SK-N-SH treated with all-trans-retinoic acid at 6 μM for 48 hours (cell line): ENCODE measurements at regions not wholly inside any gene's neighbourhood (a gene's known extent, or its start where the extent isn't known, plus 50 kb on each side); places are given as distances from the start of the nearest gene placed in this dataset.

Source experiments
- ATAC-seq: fragments of 200-7000 bp; cut with Tn5 transposase; 3 replicates; pipeline ENCODE4 v1.9.1; 2020; ENCODE audit warnings: mild to moderate bottlenecking, moderate library complexity
- ARNTL ChIP-seq: fragments of 450-650 bp; formaldehyde crosslinking; IDR thresholded peaks from 2 replicates; pipeline ENCODE4 v1.5.0; 2020; ENCODE audit warnings: low read depth, mild to moderate bottlenecking, moderate library complexity, borderline replicate concordance
- BACH2 ChIP-seq: fragments of 250-450 bp; sonication (Bioruptor Pico); IDR thresholded peaks from 2 replicates; pipeline ENCODE4 v1.9.0; 2021; ENCODE audit warnings: mild to moderate bottlenecking, borderline replicate concordance
- CSDC2 ChIP-seq: fragments of 250-450 bp; sonication (Bioruptor Pico); IDR thresholded peaks from 2 replicates; pipeline ENCODE4 v1.5.0; 2020; ENCODE audit warnings: mild to moderate bottlenecking, moderate library complexity
- ESRRG ChIP-seq: fragments of 250-450 bp; sonication (Bioruptor Pico); IDR thresholded peaks from 2 replicates; pipeline ENCODE4 v1.6.1; 2021; ENCODE audit warnings: mild to moderate bottlenecking
- GLIS3 ChIP-seq: fragments of 250-450 bp; sonication (Bioruptor Pico); IDR thresholded peaks from 2 replicates; pipeline ENCODE4 v1.5.0; 2020; ENCODE audit warnings: mild to moderate bottlenecking, moderate library complexity
- OSR1 ChIP-seq: fragments of 250-450 bp; sonication (Bioruptor Pico); IDR thresholded peaks from 2 replicates; pipeline ENCODE4 v1.8.0; 2022; ENCODE audit warnings: moderate library complexity, mild to moderate bottlenecking, inconsistent platforms
- RARB ChIP-seq: fragments of 250-450 bp; sonication (Bioruptor Pico); IDR thresholded peaks from 2 replicates; pipeline ENCODE4 v1.8.0; 2021; ENCODE audit warnings: mild to moderate bottlenecking, moderate library complexity
- SNAI2 ChIP-seq: fragments of 250-450 bp; sonication (Bioruptor Pico); IDR thresholded peaks from 2 replicates; pipeline ENCODE4 v1.5.0; 2020; ENCODE audit warnings: mild to moderate bottlenecking, moderate library complexity
- TCF4 ChIP-seq: fragments of 250-450 bp; sonication (Bioruptor Pico); IDR thresholded peaks from 2 replicates; pipeline ENCODE4 v1.8.0; 2021; ENCODE audit warnings: mild to moderate bottlenecking, moderate library complexity, borderline replicate concordance
- TOX ChIP-seq: fragments of 250-450 bp; sonication (Bioruptor Pico); IDR thresholded peaks from 2 replicates; pipeline ENCODE4 v1.8.0; 2021; ENCODE audit warnings: mild to moderate bottlenecking, moderate library complexity, borderline replicate concordance
- ZC3H10 ChIP-seq: fragments of 250-450 bp; sonication (Bioruptor Pico); IDR thresholded peaks from 2 replicates; pipeline ENCODE4 v1.5.1; 2021; ENCODE audit warnings: mild to moderate bottlenecking, moderate library complexity
- ZFP3 ChIP-seq: fragments of 250-450 bp; sonication (Bioruptor Pico); IDR thresholded peaks from 2 replicates; pipeline ENCODE4 v1.5.0; 2020; ENCODE audit warnings: mild to moderate bottlenecking, moderate library complexity
- ZFP30 ChIP-seq: fragments of 450-650 bp; formaldehyde crosslinking; IDR thresholded peaks from 2 replicates; pipeline ENCODE4 v1.5.0; 2022; ENCODE audit warnings: mild to moderate bottlenecking, moderate library complexity
- ZNF565 ChIP-seq: fragments of 450-650 bp; formaldehyde crosslinking; conservative IDR thresholded peaks from 2 replicates; pipeline ENCODE4 v1.5.0; 2020; ENCODE audit warnings: low read depth, mild to moderate bottlenecking, moderate library complexity
- ZNF70 ChIP-seq: fragments of 450-650 bp; formaldehyde crosslinking; IDR thresholded peaks from 2 replicates; pipeline ENCODE4 v1.5.0; 2020; ENCODE audit warnings: mild to moderate bottlenecking, moderate library complexity
- ZNF8 ChIP-seq: fragments of 450-650 bp; formaldehyde crosslinking; IDR thresholded peaks from 2 replicates; pipeline ENCODE4 v1.5.0; 2020; ENCODE audit warnings: mild to moderate bottlenecking, moderate library complexity
- TF ChIP-seq, protein P1 (sequence below): fragments of 250-450 bp; sonication (Bioruptor Pico); IDR thresholded peaks from 2 replicates; pipeline ENCODE4 v1.5.1; 2021; ENCODE audit warnings: mild to moderate bottlenecking, moderate library complexity
- TF ChIP-seq, protein P2 (sequence below): fragments of 250-450 bp; sonication (Bioruptor Pico); IDR thresholded peaks from 2 replicates; pipeline ENCODE4 v1.8.0; 2021; ENCODE audit warnings: low read depth, mild to moderate bottlenecking, moderate library complexity, borderline replicate concordance
- TF ChIP-seq, protein P3 (sequence below): fragments of 250-450 bp; sonication (Bioruptor Pico); IDR thresholded peaks from 2 replicates; pipeline ENCODE4 v1.5.1; 2020; ENCODE audit warnings: low read depth, mild to moderate bottlenecking, moderate library complexity
- TF ChIP-seq, protein P4 (sequence below): fragments of 250-450 bp; sonication (Bioruptor Pico); IDR thresholded peaks from 2 replicates; pipeline ENCODE4 v1.8.0; 2020; ENCODE audit warnings: mild to moderate bottlenecking, moderate library complexity, borderline replicate concordance

DNA sequence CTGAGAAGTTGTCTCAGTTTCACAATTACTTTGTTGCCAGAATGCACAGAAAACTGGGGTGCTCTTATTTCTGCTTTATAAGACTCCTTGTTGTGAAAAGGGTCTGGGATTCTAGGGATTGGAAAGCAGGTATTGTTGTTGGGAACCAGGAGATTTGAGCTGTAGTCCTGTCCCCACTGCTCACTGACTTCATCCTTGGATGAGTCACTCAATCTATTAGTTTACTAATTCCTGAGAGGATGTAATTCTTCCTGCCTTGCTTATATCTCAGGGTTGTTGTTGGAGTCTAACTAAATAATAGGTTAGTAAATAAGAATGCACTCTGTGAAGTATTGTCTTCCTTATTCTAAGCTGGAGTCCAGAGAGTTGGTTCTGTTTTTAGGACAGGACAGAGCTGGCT is 172.5 kb upstream of the GALNT2 start:
- no peak for ATAC-seq
- TF ChIP-seq, protein P1, sequence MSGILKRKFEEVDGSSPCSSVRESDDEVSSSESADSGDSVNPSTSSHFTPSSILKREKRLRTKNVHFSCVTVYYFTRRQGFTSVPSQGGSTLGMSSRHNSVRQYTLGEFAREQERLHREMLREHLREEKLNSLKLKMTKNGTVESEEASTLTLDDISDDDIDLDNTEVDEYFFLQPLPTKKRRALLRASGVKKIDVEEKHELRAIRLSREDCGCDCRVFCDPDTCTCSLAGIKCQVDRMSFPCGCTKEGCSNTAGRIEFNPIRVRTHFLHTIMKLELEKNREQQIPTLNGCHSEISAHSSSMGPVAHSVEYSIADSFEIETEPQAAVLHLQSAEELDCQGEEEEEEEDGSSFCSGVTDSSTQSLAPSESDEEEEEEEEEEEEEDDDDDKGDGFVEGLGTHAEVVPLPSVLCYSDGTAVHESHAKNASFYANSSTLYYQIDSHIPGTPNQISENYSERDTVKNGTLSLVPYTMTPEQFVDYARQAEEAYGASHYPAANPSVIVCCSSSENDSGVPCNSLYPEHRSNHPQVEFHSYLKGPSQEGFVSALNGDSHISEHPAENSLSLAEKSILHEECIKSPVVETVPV (CRISPR knock-in tag) = no peak
- TF ChIP-seq SNAI2 (CRISPR knock-in tag) (no peak), ZC3H10 (no peak)

DNA sequence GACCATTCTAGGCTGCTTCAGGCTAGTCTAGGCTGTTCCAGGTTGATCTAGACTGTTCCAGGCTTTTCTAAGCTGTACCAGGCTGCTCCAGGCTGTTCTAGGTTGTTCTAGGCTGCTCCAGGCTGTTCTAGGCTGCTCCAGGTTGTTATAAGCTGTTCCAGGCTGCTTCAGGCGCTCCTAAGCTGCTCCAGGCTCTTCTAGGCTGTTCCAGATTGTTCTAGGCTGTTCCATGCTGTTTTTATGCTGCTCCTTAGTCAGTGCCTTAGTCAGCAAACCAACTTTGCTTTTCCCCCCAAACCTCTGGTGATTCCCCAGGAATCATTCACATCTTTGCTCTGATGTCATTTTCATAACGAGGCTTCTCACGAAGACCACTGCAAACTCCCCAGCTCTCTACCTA is 171.4 kb upstream of the GALNT2 start:
- TF ChIP-seq, protein P2, sequence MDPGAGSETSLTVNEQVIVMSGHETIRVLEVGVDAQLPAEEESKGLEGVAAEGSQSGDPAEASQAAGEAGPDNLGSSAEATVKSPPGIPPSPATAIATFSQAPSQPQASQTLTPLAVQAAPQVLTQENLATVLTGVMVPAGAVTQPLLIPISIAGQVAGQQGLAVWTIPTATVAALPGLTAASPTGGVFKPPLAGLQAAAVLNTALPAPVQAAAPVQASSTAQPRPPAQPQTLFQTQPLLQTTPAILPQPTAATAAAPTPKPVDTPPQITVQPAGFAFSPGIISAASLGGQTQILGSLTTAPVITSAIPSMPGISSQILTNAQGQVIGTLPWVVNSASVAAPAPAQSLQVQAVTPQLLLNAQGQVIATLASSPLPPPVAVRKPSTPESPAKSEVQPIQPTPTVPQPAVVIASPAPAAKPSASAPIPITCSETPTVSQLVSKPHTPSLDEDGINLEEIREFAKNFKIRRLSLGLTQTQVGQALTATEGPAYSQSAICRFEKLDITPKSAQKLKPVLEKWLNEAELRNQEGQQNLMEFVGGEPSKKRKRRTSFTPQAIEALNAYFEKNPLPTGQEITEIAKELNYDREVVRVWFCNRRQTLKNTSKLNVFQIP (CRISPR knock-in tag) = no peak
- TF ChIP-seq, protein P1 (CRISPR knock-in tag) = no peak
- TF ChIP-seq BACH2 (no peak), ESRRG (CRISPR knock-in tag) (no peak), TOX (CRISPR knock-in tag) (no peak), SNAI2 (CRISPR knock-in tag) (no peak), RARB (CRISPR knock-in tag) (no peak), OSR1 (CRISPR knock-in tag) (no peak), ZNF565 (no peak), CSDC2 (CRISPR knock-in tag) (no peak), ZNF70 (no peak), ZFP3 (CRISPR knock-in tag) (no peak), ZC3H10 (no peak), ZNF8 (CRISPR knock-in tag) (no peak)
- TF ChIP-seq, protein P3, sequence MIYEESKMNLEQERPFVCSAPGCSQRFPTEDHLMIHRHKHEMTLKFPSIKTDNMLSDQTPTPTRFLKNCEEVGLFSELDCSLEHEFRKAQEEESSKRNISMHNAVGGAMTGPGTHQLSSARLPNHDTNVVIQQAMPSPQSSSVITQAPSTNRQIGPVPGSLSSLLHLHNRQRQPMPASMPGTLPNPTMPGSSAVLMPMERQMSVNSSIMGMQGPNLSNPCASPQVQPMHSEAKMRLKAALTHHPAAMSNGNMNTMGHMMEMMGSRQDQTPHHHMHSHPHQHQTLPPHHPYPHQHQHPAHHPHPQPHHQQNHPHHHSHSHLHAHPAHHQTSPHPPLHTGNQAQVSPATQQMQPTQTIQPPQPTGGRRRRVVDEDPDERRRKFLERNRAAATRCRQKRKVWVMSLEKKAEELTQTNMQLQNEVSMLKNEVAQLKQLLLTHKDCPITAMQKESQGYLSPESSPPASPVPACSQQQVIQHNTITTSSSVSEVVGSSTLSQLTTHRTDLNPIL (CRISPR knock-in tag) = no peak
- TF ChIP-seq, protein P4, sequence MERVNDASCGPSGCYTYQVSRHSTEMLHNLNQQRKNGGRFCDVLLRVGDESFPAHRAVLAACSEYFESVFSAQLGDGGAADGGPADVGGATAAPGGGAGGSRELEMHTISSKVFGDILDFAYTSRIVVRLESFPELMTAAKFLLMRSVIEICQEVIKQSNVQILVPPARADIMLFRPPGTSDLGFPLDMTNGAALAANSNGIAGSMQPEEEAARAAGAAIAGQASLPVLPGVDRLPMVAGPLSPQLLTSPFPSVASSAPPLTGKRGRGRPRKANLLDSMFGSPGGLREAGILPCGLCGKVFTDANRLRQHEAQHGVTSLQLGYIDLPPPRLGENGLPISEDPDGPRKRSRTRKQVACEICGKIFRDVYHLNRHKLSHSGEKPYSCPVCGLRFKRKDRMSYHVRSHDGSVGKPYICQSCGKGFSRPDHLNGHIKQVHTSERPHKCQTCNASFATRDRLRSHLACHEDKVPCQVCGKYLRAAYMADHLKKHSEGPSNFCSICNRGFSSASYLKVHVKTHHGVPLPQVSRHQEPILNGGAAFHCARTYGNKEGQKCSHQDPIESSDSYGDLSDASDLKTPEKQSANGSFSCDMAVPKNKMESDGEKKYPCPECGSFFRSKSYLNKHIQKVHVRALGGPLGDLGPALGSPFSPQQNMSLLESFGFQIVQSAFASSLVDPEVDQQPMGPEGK (CRISPR knock-in tag) = no peak

DNA sequence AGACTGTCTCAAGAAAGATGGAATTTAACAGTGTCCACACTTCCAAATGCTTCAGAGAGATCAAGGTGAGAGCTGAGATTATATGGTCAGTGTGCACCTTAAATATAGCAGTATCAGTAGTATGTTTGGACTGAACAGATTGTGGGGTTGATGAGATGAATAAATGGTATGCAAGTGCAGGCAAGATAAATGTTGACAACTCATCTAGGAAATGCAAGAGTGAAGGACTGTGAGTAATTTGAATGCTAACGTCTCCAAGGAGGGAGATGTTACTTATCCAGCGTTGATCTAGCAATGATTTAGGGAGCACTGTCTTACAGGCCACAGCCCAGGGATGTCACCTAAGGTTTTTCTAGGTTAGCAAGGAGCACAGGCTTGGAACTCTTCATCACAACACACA is 170.7 kb upstream of the GALNT2 start:
- ATAC-seq = no peak
- TF ChIP-seq RARB (CRISPR knock-in tag) = no peak
- no peak for TF ChIP-seq TCF4 (CRISPR knock-in tag)
- no peak for TF ChIP-seq ZFP30 (CRISPR knock-in tag)
- TF ChIP-seq SNAI2 (CRISPR knock-in tag) = no peak
- no peak for TF ChIP-seq ESRRG (CRISPR knock-in tag)
- TF ChIP-seq OSR1 (CRISPR knock-in tag) = no peak

More for the DNA sequence above, 171.4 kb upstream of the GALNT2 start:
- no peak for ATAC-seq

DNA sequence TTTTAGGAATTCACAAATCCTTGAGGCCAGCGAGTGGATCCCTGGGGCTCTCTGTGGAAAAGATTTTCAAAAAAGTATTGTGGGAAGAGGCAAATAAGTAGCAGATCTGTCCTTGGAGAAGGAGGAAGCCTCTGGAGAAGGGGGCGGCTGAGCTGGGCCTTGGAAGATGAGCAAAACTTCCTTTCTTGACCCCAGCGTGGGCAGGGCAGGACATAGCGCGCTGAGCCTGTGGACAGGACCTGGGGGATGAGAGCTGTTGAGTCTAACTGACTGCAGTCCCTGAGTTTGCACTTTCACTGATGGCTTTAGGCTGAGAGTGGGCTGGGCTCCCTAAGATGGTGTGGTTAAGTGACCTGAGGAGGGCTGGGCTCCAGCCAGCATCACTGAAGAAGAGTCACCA is 170.2 kb upstream of the GALNT2 start:
- TF ChIP-seq RARB (CRISPR knock-in tag) (no peak), ZNF565 (no peak), GLIS3 (no peak), ARNTL (no peak)
- TF ChIP-seq, protein P3 (CRISPR knock-in tag) = no peak

More for the DNA sequence above, 170.2 kb upstream of the GALNT2 start:
- no peak for ATAC-seq
